ENCODE measurements at regions not wholly inside any gene's neighbourhood (a gene's known extent, or its start where the extent isn't known, plus 50 kb on each side); places are given as distances from the start of the nearest gene placed in this dataset.

DNA sequence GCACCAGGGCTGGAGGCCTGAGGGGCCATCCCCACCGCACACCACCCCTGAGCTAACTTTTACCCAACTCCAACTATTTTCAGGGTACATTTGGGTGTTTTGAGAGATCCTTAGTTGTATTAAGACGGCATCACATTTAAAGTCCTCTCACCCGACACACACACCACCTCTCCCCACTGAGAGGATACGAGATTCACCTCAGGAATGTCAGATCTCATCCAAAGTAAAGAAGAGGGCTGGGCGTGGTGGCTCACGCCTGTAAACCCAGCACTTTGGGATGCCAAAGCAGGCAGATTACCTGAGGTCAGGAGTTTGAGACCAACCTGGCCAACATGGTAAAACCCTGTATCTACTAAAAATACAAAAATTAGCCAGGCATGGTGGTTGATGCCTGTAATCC is 88.4 kb downstream of the RBFOX3 start:
- intact Hi-C loops (cut with DNase I; ENCODE audit: low total_unique reads): no loop called here
- TF ChIP-seq POLR2A (IDR thresholded peaks at IDR 0.05): no peak
- TF ChIP-seq, protein P1, sequence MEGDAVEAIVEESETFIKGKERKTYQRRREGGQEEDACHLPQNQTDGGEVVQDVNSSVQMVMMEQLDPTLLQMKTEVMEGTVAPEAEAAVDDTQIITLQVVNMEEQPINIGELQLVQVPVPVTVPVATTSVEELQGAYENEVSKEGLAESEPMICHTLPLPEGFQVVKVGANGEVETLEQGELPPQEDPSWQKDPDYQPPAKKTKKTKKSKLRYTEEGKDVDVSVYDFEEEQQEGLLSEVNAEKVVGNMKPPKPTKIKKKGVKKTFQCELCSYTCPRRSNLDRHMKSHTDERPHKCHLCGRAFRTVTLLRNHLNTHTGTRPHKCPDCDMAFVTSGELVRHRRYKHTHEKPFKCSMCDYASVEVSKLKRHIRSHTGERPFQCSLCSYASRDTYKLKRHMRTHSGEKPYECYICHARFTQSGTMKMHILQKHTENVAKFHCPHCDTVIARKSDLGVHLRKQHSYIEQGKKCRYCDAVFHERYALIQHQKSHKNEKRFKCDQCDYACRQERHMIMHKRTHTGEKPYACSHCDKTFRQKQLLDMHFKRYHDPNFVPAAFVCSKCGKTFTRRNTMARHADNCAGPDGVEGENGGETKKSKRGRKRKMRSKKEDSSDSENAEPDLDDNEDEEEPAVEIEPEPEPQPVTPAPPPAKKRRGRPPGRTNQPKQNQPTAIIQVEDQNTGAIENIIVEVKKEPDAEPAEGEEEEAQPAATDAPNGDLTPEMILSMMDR (IDR thresholded peaks at IDR 0.05): no peak
- no peaks in the 10 kb centered on the region for H3K27me3 ChIP-seq

DNA sequence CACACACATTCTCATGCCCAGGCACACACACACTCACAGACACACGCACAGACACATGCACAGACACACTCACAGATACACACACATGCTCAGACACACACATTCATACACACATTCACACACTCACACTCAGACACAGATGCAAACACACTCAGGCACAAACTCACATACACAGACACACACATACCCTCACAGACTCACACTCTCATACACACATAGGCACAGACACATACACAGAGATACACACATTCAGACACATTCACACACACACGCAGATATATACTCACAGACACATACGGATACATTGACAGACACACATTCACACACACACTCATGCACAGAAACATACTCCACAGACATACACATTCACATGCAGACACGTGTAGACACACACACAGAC is 89.6 kb downstream of the RBFOX3 start:
- intact Hi-C loops (cut with DNase I; ENCODE audit: low total_unique reads): loop anchor here (2.0 kb wide), 1 partner anchor 52 kb away; no protein-coding TSS in a partner anchor
- DNase-seq: no peak
- TF ChIP-seq, protein P1 (IDR thresholded peaks at IDR 0.05): no peak
- no peak for TF ChIP-seq POLR2A (IDR thresholded peaks at IDR 0.05)
- H3K4me1 ChIP-seq: peaks cover 0 to 4% of the 10 kb centered on the region in 2 donors
- no peaks in the 10 kb centered on the region for H3K27me3 ChIP-seq
- H3K9me3 ChIP-seq: no peaks in the 10 kb centered on the region
- no peak overlapping the region for H3K4me3 ChIP-seq
- no peak overlapping the region for H3K27ac ChIP-seq
- H3K36me3 ChIP-seq: no peaks in the 10 kb centered on the region

More for the DNA sequence above, 88.4 kb downstream of the RBFOX3 start:
- H3K4me3 ChIP-seq: no peak overlapping the region
- peaks cover 0 to 4% of the 10 kb centered on the region in 2 donors for H3K4me1 ChIP-seq
- H3K36me3 ChIP-seq: no peaks in the 10 kb centered on the region
- no peak for DNase-seq
- no peak overlapping the region for H3K27ac ChIP-seq
- no peaks in the 10 kb centered on the region for H3K9me3 ChIP-seq

DNA sequence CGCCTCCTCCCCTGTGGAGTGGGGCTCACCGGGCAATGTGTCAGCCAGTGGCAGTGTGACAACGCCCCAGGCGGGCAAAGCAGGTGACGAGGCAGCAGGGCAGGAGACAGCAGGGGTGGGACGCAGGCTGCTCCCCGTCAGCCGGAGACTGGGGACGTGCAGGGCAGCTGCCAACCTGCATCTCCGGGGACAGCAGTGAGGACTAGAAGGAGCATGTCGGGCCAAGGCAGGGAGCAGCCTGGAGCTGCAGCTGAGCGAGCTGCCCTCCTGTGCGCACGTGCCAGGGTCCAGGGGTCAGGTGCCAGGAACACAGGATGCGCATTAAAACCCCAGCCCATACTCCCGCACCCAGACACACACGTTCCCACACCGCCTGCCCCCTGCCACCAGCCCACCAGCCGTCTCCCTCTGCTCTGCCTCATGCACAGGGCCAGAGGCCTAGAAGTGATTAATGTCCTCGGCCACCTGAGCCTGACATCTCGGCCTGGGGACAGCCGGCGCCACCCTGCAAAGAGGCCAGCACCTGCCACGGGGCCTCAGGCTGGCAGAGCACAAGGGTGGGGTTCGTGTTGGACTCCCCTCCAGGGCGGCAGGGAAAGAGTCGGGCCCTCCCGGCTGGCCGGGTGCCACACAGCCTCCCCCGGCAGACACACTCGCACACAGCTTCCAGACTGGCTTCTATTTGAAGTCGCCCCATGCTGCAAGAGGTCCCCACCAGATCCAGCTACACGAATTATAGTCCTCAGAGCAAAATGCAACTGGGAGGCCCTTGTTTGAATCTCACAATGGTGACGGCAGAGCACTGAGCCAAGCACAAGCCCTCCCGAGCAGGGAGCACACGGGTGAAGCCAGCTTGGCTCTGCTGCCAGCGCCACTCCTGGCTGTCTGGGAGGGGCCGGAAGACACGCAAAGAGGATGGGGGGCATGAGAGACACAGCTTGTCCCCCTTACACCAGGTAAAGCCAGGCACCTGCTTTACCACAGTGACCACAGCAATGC is 90.4 kb downstream of the RBFOX3 start:
- intact Hi-C loops (cut with DNase I; ENCODE audit: low total_unique reads): loop anchor here (2.0 kb wide), 1 partner anchor 52 kb away; no protein-coding TSS in a partner anchor
- Histone ChIP-seq H3K4me1 (peaks cover 0 to 4% of the 10 kb centered on the region in 2 donors), H3K36me3 (no peaks in the 10 kb centered on the region), H3K9me3 (no peaks in the 10 kb centered on the region), H3K27me3 (no peaks in the 10 kb centered on the region), H3K27ac (no peak overlapping the region), H3K4me3 (no peak overlapping the region)
- DNase-seq: no peak
- TF ChIP-seq, protein P1 (IDR thresholded peaks at IDR 0.05): no peak
- no peak for TF ChIP-seq POLR2A (IDR thresholded peaks at IDR 0.05)

DNA sequence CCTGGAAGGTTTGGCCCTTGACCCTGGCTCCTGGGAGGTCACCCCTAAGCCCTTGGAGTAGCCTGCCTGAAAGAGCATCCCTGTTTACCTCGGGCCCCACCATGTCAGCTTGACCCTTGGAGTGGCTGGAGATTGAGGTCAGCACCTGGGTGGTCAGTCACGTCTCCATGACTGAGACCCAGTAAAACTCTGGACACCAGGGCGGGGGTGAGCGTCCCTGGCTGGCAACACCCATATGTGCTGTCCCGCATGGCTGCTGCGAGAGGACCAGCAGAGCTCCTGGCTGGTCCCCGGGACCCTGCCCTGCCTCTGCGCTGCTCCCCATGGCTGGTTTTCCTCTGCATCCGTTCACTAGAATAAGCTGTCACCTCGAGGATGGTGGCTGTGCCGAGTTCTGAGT is 91.2 kb downstream of the RBFOX3 start:
- Histone ChIP-seq H3K4me3 (no peak overlapping the region), H3K9me3 (no peaks in the 10 kb centered on the region), H3K4me1 (peaks cover 0 to 4% of the 10 kb centered on the region in 2 donors), H3K27ac (no peak overlapping the region), H3K36me3 (no peaks in the 10 kb centered on the region), H3K27me3 (no peaks in the 10 kb centered on the region)
- intact Hi-C loops (cut with DNase I; ENCODE audit: low total_unique reads): no loop called here
- TF ChIP-seq, protein P1 (IDR thresholded peaks at IDR 0.05): no peak
- no peak for TF ChIP-seq POLR2A (IDR thresholded peaks at IDR 0.05)
- DNase-seq: no peak

All from uterus (tissue), 3 donors.